Fibroblast of lung (primary cell): ENCODE measurements at regions not wholly inside any gene's neighbourhood (a gene's known extent, or its start where the extent isn't known, plus 50 kb on each side); places are given as distances from the start of the nearest gene placed in this dataset.

ENCODE experiments used
- CTCF ChIP-seq, 2 donors: IDR thresholded peaks in 1 of 2; conservative IDR thresholded peaks in 1 of 2; 1 replicate in 1 of 2; 2 replicates in 1 of 2; pipeline ENCODE4 v1.5.1; 2011 to 2012; ENCODE audit warnings: low read length in 2 of 2, control low read depth in 1 of 2, inconsistent platforms in 1 of 2, low read depth in 1 of 2, mild to moderate bottlenecking in 1 of 2
- EZH2 ChIP-seq: IDR thresholded peaks from 2 replicates; pipeline ENCODE4 v1.5.1; 2012; ENCODE audit warnings: low read length, control low read depth, mild to moderate bottlenecking; ENCODE audit errors: missing control alignments

- no peak for TF ChIP-seq CTCF (conservative IDR thresholded peaks at IDR 0.05 in 1 of 2, IDR thresholded peaks at IDR 0.05 in 1 of 2; ENCODE audit: low read depth in 1 of 2, low read length in 2 of 2)
- no peak for TF ChIP-seq EZH2
Observed at GRCh38 chr11:81866896-81867295, 866.8 kb downstream of the FAM181B start.
